WERI-Rb-1 (cell line): ENCODE measurements at regions not wholly inside any gene's neighbourhood (a gene's known extent, or its start where the extent isn't known, plus 50 kb on each side); places are given as distances from the start of the nearest gene placed in this dataset.
A peak's percentile ranks its signal among the peaks of the same experiment; 100 is the strongest.

Experiments used
- DNase-seq: peaks from one replicate; pipeline ENCODE4 v3.0.0-alpha.2; 2020
- H3K27ac ChIP-seq: fragments of 250-450 bp; sonication (Bioruptor Pico); 2 replicates; pipeline ENCODE4 v1.5.1; 2020; ENCODE audit warnings: mild to moderate bottlenecking, moderate library complexity
- H3K27me3 ChIP-seq: fragments of 250-450 bp; sonication (Bioruptor Pico); 2 replicates; pipeline ENCODE4 v1.5.1; 2021; ENCODE audit warnings: mild to moderate bottlenecking, low read depth, moderate library complexity; ENCODE audit not compliant: insufficient read depth, severe bottlenecking
- H3K36me3 ChIP-seq: fragments of 250-450 bp; sonication (Bioruptor Pico); 2 replicates; pipeline ENCODE4 v1.5.1; 2020; ENCODE audit warnings: mild to moderate bottlenecking, moderate library complexity
- H3K4me3 ChIP-seq: 2 replicates; pipeline ENCODE4 v1.5.1; 2011; ENCODE audit warnings: low read depth, mild to moderate bottlenecking, control low read depth, low read length
- H3K9me3 ChIP-seq: fragments of 250-450 bp; sonication (Bioruptor Pico); 2 replicates; pipeline ENCODE4 v1.5.1; 2021; ENCODE audit warnings: mild to moderate bottlenecking, moderate library complexity; ENCODE audit not compliant: severe bottlenecking
- CTCF ChIP-seq: IDR thresholded peaks from 2 replicates; pipeline ENCODE4 v1.5.1; 2011; ENCODE audit warnings: low read depth, mild to moderate bottlenecking, control low read depth, inconsistent platforms, low read length

- no peak overlapping the region for H3K27ac ChIP-seq
- no peak for DNase-seq
- H3K27me3 ChIP-seq: no peaks in the 10 kb centered on the region
- no peak overlapping the region for H3K4me3 ChIP-seq
- H3K36me3 ChIP-seq: no peaks in the 10 kb centered on the region
- H3K9me3 ChIP-seq: peaks cover 5% of the 10 kb centered on the region
- TF ChIP-seq CTCF: no peak
Observed at GRCh38 chr12:58795825-58796224, 124.5 kb downstream of the LRIG3 start.

- no peak for DNase-seq
- Histone ChIP-seq H3K27me3 (no peaks in the 10 kb centered on the region), H3K4me3 (no peak overlapping the region), H3K27ac (no peak overlapping the region), H3K9me3 (peaks cover 5% of the 10 kb centered on the region), H3K36me3 (no peaks in the 10 kb centered on the region)
- TF ChIP-seq CTCF: no peak
Observed at GRCh38 chr12:58801986-58802385, 118.3 kb downstream of the LRIG3 start.

GRCh38 chr12:58803908-58804307, 116.4 kb downstream of the LRIG3 start:
- H3K9me3 ChIP-seq: peaks cover 2% of the 10 kb centered on the region
- H3K4me3 ChIP-seq: no peak overlapping the region
- H3K27me3 ChIP-seq: no peaks in the 10 kb centered on the region
- no peak for TF ChIP-seq CTCF
- no peak for DNase-seq
- no peak overlapping the region for H3K27ac ChIP-seq
- no peaks in the 10 kb centered on the region for H3K36me3 ChIP-seq

- H3K27ac ChIP-seq: no peak overlapping the region
- no peaks in the 10 kb centered on the region for H3K27me3 ChIP-seq
- peak; percentile 19 for DNase-seq
- H3K9me3 ChIP-seq: no peaks in the 10 kb centered on the region
- H3K36me3 ChIP-seq: no peaks in the 10 kb centered on the region
- no peak overlapping the region for H3K4me3 ChIP-seq
- peak; percentile 35; the same call in 1 of the 2 replicates for TF ChIP-seq CTCF
Observed at GRCh38 chr12:58804749-58805148, 115.6 kb downstream of the LRIG3 start.

- DNase-seq: no peak
- H3K9me3 ChIP-seq: no peaks in the 10 kb centered on the region
- H3K4me3 ChIP-seq: no peak overlapping the region
- H3K27ac ChIP-seq: no peak overlapping the region
- no peaks in the 10 kb centered on the region for H3K27me3 ChIP-seq
- no peaks in the 10 kb centered on the region for H3K36me3 ChIP-seq
- TF ChIP-seq CTCF: no peak
Observed at GRCh38 chr12:58809064-58809607, 111.2 kb downstream of the LRIG3 start.

- Histone ChIP-seq H3K27me3 (no peaks in the 10 kb centered on the region), H3K4me3 (no peak overlapping the region), H3K27ac (no peak overlapping the region), H3K9me3 (no peaks in the 10 kb centered on the region), H3K36me3 (no peaks in the 10 kb centered on the region)
- no peak for DNase-seq
- TF ChIP-seq CTCF: no peak
Observed at GRCh38 chr12:58811346-58811745, 109.0 kb downstream of the LRIG3 start.
